Stomach (tissue), 8 donors: ENCODE measurements at regions not wholly inside any gene's neighbourhood (a gene's known extent, or its start where the extent isn't known, plus 50 kb on each side); places are given as distances from the start of the nearest gene placed in this dataset.

Experiments used
- DNase-seq, 2 donors: peaks; one replicate each; pipeline versions ENCODE4 v3.0.0 to v3.0.0-alpha.2; 2013 to 2019
- H3K27ac ChIP-seq, 5 donors: fragments of 200-600 bp in 4 of 5; sonication (generic) in 4 of 5; one replicate each; pipeline ENCODE4 v1.5.1; 2013 to 2019; ENCODE audit warnings: mild to moderate bottlenecking in 1 of 5, moderate library complexity in 1 of 5
- H3K27me3 ChIP-seq, 3 donors: fragments of 200-600 bp; sonication (generic); one replicate each; pipeline ENCODE4 v1.5.1; 2017 to 2019; ENCODE audit warnings: mixed run types in 1 of 3
- H3K36me3 ChIP-seq, 4 donors: fragments of 200-600 bp; sonication (generic); 1 replicate in 3 of 4; 2 replicates in 1 of 4; pipeline ENCODE4 v1.5.1; 2016 to 2019
- H3K4me1 ChIP-seq, 4 donors: fragments of 200-600 bp; sonication (generic); one replicate each; pipeline ENCODE4 v1.5.1; 2016 to 2019
- H3K4me3 ChIP-seq, 4 donors: fragments of 200-600 bp; sonication (generic) in 3 of 4; one replicate each; pipeline ENCODE4 v1.5.1; 2016 to 2019; ENCODE audit warnings: mild to moderate bottlenecking in 1 of 4
- H3K9me3 ChIP-seq, 4 donors: fragments of 200-600 bp; sonication (generic); one replicate each; pipeline ENCODE4 v1.5.1; 2016 to 2019
- EP300 ChIP-seq: sonication (generic); formaldehyde crosslinking; IDR thresholded peaks from one replicate; pipeline ENCODE4 v1.6.1; 2017; ENCODE audit warnings: antibody characterized with exemption
- POLR2A ChIP-seq, 4 donors: fragments of 450-650 bp; IDR thresholded peaks; one replicate each; pipeline ENCODE4 v1.6.1; 2016; ENCODE audit warnings: antibody characterized with exemption in 4 of 4, control low read depth in 2 of 4, mild to moderate bottlenecking in 1 of 4, moderate library complexity in 1 of 4
- POLR2AphosphoS5 ChIP-seq, 3 donors: sonication (generic); formaldehyde crosslinking; IDR thresholded peaks; one replicate each; pipeline ENCODE4 v1.6.1; 2016; ENCODE audit warnings: antibody characterized with exemption in 3 of 3
- WGBS, 5 donors: extraction: QIAGEN DNeasy Blood & Tissue Kit in 3 of 5; methylation state at CpG; one replicate each; pipeline versions ENCODE4 v1.1.5 to v1.1.7; 2013 to 2018; 5-methylcytosine and 5-hydroxymethylcytosine counted together
- intact Hi-C: fragments of 100-400 bp; cut with DNase I; formaldehyde crosslinking; loops from one replicate; pipeline ENCODE4 v1.15.1; 2023; ENCODE audit warnings: low total_unique reads
- TF ChIP-seq, protein P1 (sequence below), 7 experiments: fragments of 450-650 bp in 4 of 7; fragments of 200-600 bp in 3 of 7; sonication (generic) in 3 of 7; IDR thresholded peaks; one replicate each; pipeline ENCODE4 v1.5.1; 2016 to 2019; ENCODE audit warnings: antibody characterized with exemption in 7 of 7, control low read depth in 2 of 7, mild to moderate bottlenecking in 1 of 7
- donor health status: healthy with polysubstance abuse.
- donor health status: Bipolar disorder and iron deficiency.
- donor health status: healthy.

DNA sequence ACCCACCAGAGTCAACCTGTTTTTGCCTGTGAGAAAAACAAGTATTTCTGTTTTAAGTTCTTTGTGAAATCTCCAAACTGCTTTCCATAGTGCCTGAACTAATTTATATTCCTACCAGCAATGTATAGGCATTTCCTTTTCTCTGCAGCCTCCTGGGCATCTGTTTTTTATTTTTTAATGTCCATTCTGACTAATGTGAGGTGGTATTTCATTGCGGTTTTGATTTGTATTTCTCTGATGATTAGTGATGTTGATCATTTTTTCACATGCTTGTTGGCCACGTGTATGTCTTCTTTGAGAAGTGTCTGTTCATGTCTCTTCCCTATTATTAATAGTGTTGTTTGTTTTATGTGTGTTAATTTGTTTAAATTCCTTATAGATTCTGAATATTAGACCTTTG, 820.5 kb downstream of the MCTP2 start:
- Histone ChIP-seq H3K4me3 (no peak overlapping the region), H3K9me3 (peaks cover 0 to 27% (median 8%) of the 10 kb centered on the region in 4 donors), H3K27me3 (no peaks in the 10 kb centered on the region), H3K27ac (no peak overlapping the region), H3K36me3 (no peaks in the 10 kb centered on the region), H3K4me1 (no peaks in the 10 kb centered on the region)
- TF ChIP-seq, protein P1, sequence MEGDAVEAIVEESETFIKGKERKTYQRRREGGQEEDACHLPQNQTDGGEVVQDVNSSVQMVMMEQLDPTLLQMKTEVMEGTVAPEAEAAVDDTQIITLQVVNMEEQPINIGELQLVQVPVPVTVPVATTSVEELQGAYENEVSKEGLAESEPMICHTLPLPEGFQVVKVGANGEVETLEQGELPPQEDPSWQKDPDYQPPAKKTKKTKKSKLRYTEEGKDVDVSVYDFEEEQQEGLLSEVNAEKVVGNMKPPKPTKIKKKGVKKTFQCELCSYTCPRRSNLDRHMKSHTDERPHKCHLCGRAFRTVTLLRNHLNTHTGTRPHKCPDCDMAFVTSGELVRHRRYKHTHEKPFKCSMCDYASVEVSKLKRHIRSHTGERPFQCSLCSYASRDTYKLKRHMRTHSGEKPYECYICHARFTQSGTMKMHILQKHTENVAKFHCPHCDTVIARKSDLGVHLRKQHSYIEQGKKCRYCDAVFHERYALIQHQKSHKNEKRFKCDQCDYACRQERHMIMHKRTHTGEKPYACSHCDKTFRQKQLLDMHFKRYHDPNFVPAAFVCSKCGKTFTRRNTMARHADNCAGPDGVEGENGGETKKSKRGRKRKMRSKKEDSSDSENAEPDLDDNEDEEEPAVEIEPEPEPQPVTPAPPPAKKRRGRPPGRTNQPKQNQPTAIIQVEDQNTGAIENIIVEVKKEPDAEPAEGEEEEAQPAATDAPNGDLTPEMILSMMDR (IDR thresholded peaks at IDR 0.05) = no peak
- TF ChIP-seq POLR2A (IDR thresholded peaks at IDR 0.05) (no peak), POLR2AphosphoS5 (IDR thresholded peaks at IDR 0.05) (no peak), EP300 (no peak)
- 79 to 84% (median 81%) methylated on average over 2 of the region's 2 CpGs for WGBS, 5 donors
- no peak for DNase-seq
- intact Hi-C loops = no loop called here

DNA sequence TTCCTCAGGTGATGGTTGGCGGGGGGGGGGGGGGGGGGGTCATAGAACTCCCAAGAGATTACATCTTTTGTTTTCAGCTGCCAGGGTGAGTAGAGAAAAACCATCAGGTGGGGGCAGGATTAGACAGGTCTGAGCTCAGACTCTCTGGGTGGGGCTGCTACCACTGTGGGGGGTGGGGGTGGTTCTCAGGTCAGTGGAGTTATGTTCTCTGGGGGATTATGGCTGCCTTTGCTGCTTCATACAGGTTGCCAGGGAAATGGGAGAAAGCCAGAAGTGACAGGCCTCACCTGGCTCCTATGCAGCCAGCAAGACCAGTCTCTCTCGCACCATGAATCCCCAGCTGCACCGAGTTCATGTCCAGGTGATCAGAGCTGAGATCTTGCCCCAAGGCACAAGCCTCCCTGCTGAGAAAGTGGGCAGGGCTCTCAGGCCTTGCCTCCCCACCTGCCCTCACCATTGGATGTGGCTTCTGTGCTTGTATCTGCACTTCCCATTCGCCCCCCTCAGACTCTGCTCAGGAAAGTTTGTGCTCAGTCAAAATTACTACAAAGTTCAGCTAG, 828.1 kb downstream of the MCTP2 start:
- Histone ChIP-seq H3K4me3 (no peak overlapping the region), H3K4me1 (no peaks in the 10 kb centered on the region), H3K27me3 (no peaks in the 10 kb centered on the region), H3K27ac (no peak overlapping the region), H3K36me3 (no peaks in the 10 kb centered on the region), H3K9me3 (peaks cover 0 to 29% (median 3%) of the 10 kb centered on the region in 4 donors)
- DNase-seq = no peak
- TF ChIP-seq POLR2AphosphoS5 (IDR thresholded peaks at IDR 0.05) (no peak), POLR2A (IDR thresholded peaks at IDR 0.05) (no peak), EP300 (no peak)
- TF ChIP-seq, protein P1 (IDR thresholded peaks at IDR 0.05) = no peak
- intact Hi-C loops = no loop called here
- 69 to 98% (median 93%) methylated on average over 3 to 4 of the region's 4 CpGs for WGBS, 5 donors

DNA sequence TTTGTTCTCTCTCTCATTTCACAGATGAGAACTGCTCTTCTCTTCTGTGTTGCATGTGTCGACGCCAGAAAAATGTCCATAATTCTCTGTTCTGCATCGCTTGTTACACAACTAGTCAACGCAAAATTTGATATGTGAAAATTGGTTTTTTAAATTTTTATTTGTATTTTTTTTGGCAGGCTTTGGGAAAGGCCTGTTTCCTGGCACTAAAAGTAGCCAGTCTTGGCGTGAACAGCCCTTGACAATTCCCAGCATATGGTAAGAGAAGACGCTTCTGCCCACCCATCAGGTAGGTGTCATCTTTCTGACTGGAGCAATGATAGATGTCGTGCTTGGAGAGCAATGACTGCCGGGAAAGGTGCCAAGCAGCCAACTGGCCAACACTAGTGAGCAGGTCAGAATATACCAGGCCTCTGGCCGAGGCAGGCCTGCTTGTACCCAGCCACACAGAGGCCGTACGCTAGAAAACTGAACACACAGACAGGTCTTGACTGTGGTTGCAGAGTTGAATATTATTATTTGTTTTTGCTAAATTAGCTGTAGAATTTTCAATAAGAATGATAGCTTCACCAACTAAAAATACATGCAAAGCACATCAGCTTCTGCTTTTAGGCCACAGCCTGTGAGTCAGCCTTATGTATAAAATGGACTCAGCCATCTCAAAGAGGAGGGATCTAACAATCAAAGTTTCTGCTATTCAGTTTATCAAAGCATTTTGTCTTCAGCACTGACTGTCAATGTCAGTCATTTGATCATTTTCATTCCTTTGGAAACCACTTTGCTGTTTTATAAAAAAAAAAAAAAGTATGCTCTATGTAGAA, 837.5 kb downstream of the MCTP2 start:
- WGBS, 5 donors = 89 to 94% (median 93%) methylated on average over 11 of the region's 11 CpGs
- no peaks in the 10 kb centered on the region for H3K4me1 ChIP-seq

More for the DNA sequence above, 837.5 kb downstream of the MCTP2 start:
- DNase-seq = no peak
- Histone ChIP-seq H3K27ac (no peak overlapping the region), H3K27me3 (no peaks in the 10 kb centered on the region), H3K9me3 (peaks cover 0 to 5% (median 0%) of the 10 kb centered on the region in 4 donors), H3K4me3 (no peak overlapping the region), H3K36me3 (no peaks in the 10 kb centered on the region)
- no peak for TF ChIP-seq POLR2AphosphoS5 (IDR thresholded peaks at IDR 0.05)
- no peak for TF ChIP-seq POLR2A (IDR thresholded peaks at IDR 0.05)
- TF ChIP-seq, protein P1 (IDR thresholded peaks at IDR 0.05) = no peak
- TF ChIP-seq EP300 = no peak
- intact Hi-C loops = no loop called here
